Stomach smooth muscle (tissue), 2 donors: ENCODE measurements at regions not wholly inside any gene's neighbourhood (a gene's known extent, or its start where the extent isn't known, plus 50 kb on each side); places are given as distances from the start of the nearest gene placed in this dataset.
"Not testable (repeated sequence)": the region's sequence is repeated elsewhere in the genome, so short reads cannot be mapped to it uniquely, and the experiment has no call there.

Experiments
- H3K27ac ChIP-seq: one replicate; pipeline ENCODE4 v1.7.0; 2013; ENCODE audit warnings: mild to moderate bottlenecking, low read length, inconsistent platforms
- H3K27me3 ChIP-seq, 2 donors: one replicate each; pipeline ENCODE4 v1.7.0; 2013; ENCODE audit warnings: low read length in 2 of 2; ENCODE audit not compliant: insufficient read depth in 2 of 2, control insufficient read depth in 1 of 2
- H3K36me3 ChIP-seq, 2 donors: one replicate each; pipeline ENCODE4 v1.7.0; 2013; ENCODE audit warnings: low read length in 2 of 2; ENCODE audit not compliant: control insufficient read depth in 2 of 2, insufficient read depth in 2 of 2
- H3K4me1 ChIP-seq: one replicate; pipeline ENCODE4 v1.7.0; 2013; ENCODE audit warnings: low read length; ENCODE audit not compliant: control insufficient read depth, insufficient read depth
- H3K4me3 ChIP-seq, 2 donors: one replicate each; pipeline ENCODE4 v1.7.0; 2013; ENCODE audit warnings: low read length in 2 of 2
- H3K9ac ChIP-seq, 2 donors: one replicate each; pipeline ENCODE4 v1.7.0; 2013; ENCODE audit warnings: low read length in 2 of 2, mild to moderate bottlenecking in 1 of 2
- H3K9me3 ChIP-seq, 2 donors: one replicate each; pipeline ENCODE4 v1.7.0; 2013; ENCODE audit warnings: low read length in 2 of 2; ENCODE audit not compliant: control insufficient read depth in 2 of 2
- donor health status: healthy.
- donor health status: Pancreatic carcinoma.

GRCh38 chr18:67143028-67143427, 373.5 kb downstream of the DSEL start:
- Histone ChIP-seq H3K4me3 (no peak overlapping the region), H3K27me3 (no peaks in the 10 kb centered on the region), H3K4me1 (no peaks in the 10 kb centered on the region), H3K9ac (no peak overlapping the region), H3K36me3 (no peaks in the 10 kb centered on the region), H3K27ac (no peak overlapping the region), H3K9me3 (no peaks in the 10 kb centered on the region)

DNA sequence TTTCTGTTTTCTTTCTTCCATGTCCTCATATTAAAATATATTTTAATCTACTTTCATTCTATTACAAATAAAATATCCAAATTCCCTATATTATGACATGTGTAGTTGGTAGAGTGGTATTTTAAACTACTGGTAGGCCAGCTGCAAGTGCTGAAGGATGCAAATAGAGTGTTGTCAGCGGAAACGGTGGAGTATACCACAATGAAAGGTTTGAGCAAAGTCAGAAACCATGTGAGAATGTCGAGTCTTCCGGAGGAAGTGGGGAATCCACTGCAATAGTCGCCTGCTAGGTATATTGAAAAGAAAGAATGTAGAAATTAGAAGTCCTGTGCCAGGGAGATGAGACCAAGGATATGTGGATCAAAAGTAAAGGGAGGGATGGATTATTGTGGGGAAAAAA, 373.9 kb downstream of the DSEL start:
- Histone ChIP-seq H3K27ac (no peak overlapping the region), H3K4me1 (no peaks in the 10 kb centered on the region), H3K36me3 (no peaks in the 10 kb centered on the region), H3K9me3 (no peaks in the 10 kb centered on the region), H3K4me3 (no peak overlapping the region), H3K27me3 (no peaks in the 10 kb centered on the region), H3K9ac (no peak overlapping the region)

DNA sequence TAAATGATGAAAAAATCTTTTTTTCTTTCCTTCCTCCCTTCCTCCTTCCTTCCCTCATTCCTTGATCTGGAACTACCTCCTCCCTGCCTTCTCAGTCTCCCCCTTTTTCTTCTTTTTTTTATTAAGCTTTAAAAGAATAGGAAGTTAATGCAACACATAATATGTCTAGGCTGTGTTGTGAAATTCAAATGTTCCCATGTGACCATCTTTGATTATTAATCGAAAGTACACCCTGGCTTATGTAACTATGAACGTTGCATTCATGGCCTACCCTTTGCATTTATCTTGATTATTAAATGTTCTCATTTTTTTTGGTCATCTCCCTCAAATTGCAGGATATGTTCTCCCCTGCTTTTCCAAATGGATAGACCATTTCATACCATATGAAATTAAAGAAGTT, 376.0 kb downstream of the DSEL start:
- Histone ChIP-seq H3K4me3 (no peak overlapping the region), H3K9ac (no peak overlapping the region), H3K36me3 (no peaks in the 10 kb centered on the region), H3K4me1 (no peaks in the 10 kb centered on the region), H3K9me3 (no peaks in the 10 kb centered on the region), H3K27ac (no peak overlapping the region), H3K27me3 (no peaks in the 10 kb centered on the region)

- H3K4me1 ChIP-seq = no peaks in the 10 kb centered on the region
- no peaks in the 10 kb centered on the region for H3K36me3 ChIP-seq
- no peaks in the 10 kb centered on the region for H3K9me3 ChIP-seq
- H3K27me3 ChIP-seq = no peaks in the 10 kb centered on the region
- H3K4me3 ChIP-seq = no peak overlapping the region
- H3K9ac ChIP-seq = no peak overlapping the region
- no peak overlapping the region for H3K27ac ChIP-seq
Observed at GRCh38 chr18:67139899-67140298, 376.6 kb downstream of the DSEL start.

DNA sequence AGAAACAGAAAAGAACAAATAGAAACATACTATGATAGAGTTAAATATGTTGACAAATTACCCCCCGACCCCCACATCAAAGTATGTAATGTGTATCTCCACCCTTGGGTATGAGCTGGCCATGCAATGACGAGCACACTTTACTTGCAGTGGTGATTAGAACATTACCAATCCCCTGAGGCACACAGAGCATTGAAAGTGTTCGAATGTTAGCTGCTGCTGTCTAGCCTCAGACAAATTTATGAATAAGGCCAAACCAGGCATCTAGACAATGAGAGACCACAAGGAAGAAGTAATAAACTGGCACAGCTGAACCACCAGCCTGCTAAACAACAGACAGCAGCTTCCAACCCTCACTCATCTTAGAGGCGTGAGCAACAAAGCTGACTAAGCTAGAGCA, 380.5 kb downstream of the DSEL start:
- H3K4me1 ChIP-seq = no peaks in the 10 kb centered on the region
- H3K4me3 ChIP-seq = no peak overlapping the region
- H3K27ac ChIP-seq = no peak overlapping the region
- no peaks in the 10 kb centered on the region for H3K36me3 ChIP-seq
- no peak overlapping the region for H3K9ac ChIP-seq
- no peaks in the 10 kb centered on the region for H3K27me3 ChIP-seq
- H3K9me3 ChIP-seq = no peaks in the 10 kb centered on the region

DNA sequence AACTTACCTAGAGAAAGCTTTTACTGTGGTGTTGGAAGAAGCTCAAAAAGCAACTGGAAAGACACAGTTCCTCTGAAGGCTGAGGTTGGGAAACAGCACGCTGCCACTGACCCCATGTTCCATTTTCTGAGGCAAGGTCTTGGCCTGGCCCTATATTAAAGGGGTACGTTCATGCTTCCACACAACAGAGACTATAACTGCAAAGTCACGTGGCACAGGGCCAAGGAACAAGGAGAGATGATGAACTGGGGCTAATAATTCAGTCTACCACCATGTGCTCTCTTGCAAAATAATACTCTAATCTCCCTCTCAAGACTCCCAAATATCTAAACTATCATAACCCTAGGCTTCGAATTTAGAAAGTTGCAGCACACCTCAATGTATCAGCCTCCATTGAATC, 381.6 kb downstream of the DSEL start:
- no peak overlapping the region for H3K4me3 ChIP-seq
- H3K27me3 ChIP-seq = no peaks in the 10 kb centered on the region
- H3K9me3 ChIP-seq = no peaks in the 10 kb centered on the region
- H3K36me3 ChIP-seq = no peaks in the 10 kb centered on the region
- no peaks in the 10 kb centered on the region for H3K4me1 ChIP-seq
- no peak overlapping the region for H3K9ac ChIP-seq
- no peak overlapping the region for H3K27ac ChIP-seq

GRCh38 chr18:67133669-67134068, 382.9 kb downstream of the DSEL start:
- Histone ChIP-seq H3K9me3 (no peaks in the 10 kb centered on the region), H3K9ac (no peak overlapping the region), H3K27ac (no peak overlapping the region), H3K4me1 (no peaks in the 10 kb centered on the region), H3K36me3 (no peaks in the 10 kb centered on the region), H3K27me3 (no peaks in the 10 kb centered on the region), H3K4me3 (no peak overlapping the region)

- no peaks in the 10 kb centered on the region for H3K4me1 ChIP-seq
Observed at GRCh38 chr18:67132919-67133318, 383.6 kb downstream of the DSEL start.

GRCh38 chr18:67131498-67131897, 385.0 kb downstream of the DSEL start:
- H3K27me3 ChIP-seq = no peaks in the 10 kb centered on the region
- H3K36me3 ChIP-seq = no peaks in the 10 kb centered on the region
- no peak overlapping the region for H3K4me3 ChIP-seq
- H3K9me3 ChIP-seq = no peaks in the 10 kb centered on the region
- H3K27ac ChIP-seq = no peak overlapping the region
- no peak overlapping the region for H3K9ac ChIP-seq
- H3K4me1 ChIP-seq = no peaks in the 10 kb centered on the region

More at GRCh38 chr18:67132919-67133318, 383.6 kb downstream of the DSEL start:
- H3K9me3 ChIP-seq = no peaks in the 10 kb centered on the region
- no peak overlapping the region for H3K4me3 ChIP-seq
- no peaks in the 10 kb centered on the region for H3K27me3 ChIP-seq
- H3K9ac ChIP-seq = no peak overlapping the region
- H3K27ac ChIP-seq = no peak overlapping the region
- H3K36me3 ChIP-seq = no peaks in the 10 kb centered on the region

DNA sequence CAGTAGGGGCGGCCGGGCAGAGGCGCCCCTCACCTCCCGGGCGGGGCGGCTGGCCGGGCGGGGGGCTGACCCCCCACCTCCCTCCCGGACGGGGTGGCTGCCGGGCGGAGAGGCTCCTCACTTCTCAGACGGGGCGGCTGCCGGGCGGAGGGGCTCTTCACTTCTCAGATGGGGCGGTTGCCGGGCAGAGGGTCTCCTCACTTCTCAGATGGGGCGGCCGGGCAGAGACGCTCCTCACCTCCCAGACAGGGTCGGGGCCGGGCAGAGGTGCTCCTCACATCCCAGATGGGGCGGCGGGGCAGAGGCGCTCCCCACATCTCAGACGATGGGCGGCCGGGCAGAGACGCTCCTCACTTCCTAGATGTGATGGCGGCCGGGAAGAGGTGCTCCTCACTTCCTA, 389.8 kb downstream of the DSEL start:
- H3K4me1 ChIP-seq, H3K36me3 ChIP-seq, H3K9ac ChIP-seq, H3K27ac ChIP-seq, H3K27me3 ChIP-seq, H3K9me3 ChIP-seq, H3K4me3 ChIP-seq: not testable (repeated sequence)

DNA sequence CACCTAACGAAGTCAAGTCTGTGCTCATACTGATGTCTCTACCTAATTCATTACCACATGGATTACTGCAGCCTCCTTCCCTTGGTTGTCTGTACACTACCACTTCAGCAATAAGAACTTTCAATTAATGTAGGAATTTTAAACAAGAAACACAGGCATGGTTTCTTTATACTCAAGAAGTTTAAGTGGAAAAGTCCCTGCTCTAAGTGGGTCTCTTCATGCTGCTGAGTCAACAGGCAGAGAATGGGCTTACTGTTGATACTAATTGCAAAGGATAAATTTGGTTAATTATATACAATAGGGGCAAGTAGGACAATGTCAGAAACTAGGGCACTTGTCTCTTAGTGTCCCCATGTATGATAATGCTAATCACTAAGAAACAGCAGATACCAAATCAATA, 392.6 kb downstream of the DSEL start:
- Histone ChIP-seq H3K36me3 (no peaks in the 10 kb centered on the region), H3K27me3 (no peaks in the 10 kb centered on the region)

GRCh38 chr18:67117804-67118203, 398.7 kb downstream of the DSEL start:
- H3K27ac ChIP-seq = no peak overlapping the region
- H3K4me3 ChIP-seq = no peak overlapping the region
- no peaks in the 10 kb centered on the region for H3K27me3 ChIP-seq

More for the DNA sequence above, 392.6 kb downstream of the DSEL start:
- Histone ChIP-seq H3K9ac (no peak overlapping the region), H3K9me3 (no peaks in the 10 kb centered on the region), H3K4me3 (no peak overlapping the region), H3K4me1 (no peaks in the 10 kb centered on the region), H3K27ac (no peak overlapping the region)

More at GRCh38 chr18:67117804-67118203, 398.7 kb downstream of the DSEL start:
- Histone ChIP-seq H3K4me1 (no peaks in the 10 kb centered on the region), H3K9me3 (no peaks in the 10 kb centered on the region), H3K36me3 (no peaks in the 10 kb centered on the region), H3K9ac (no peak overlapping the region)
